ENCODE measurements at regions not wholly inside any gene's neighbourhood (a gene's known extent, or its start where the extent isn't known, plus 50 kb on each side); places are given as distances from the start of the nearest gene placed in this dataset.
"Not testable (repeated sequence)": the region's sequence is repeated elsewhere in the genome, so short reads cannot be mapped to it uniquely, and the experiment has no call there.

- no peak for DNase-seq
Measured at GRCh38 chr20:48058611-48059559, 273.6 kb upstream of the SULF2 start.

GRCh38 chr20:48057739-48058138 is 272.5 kb upstream of the SULF2 start:
- DNase-seq = no peak

- no peak for DNase-seq
Measured at GRCh38 chr20:48057251-48057650, 272.0 kb upstream of the SULF2 start.

GRCh38 chr20:48056218-48056617 is 270.9 kb upstream of the SULF2 start:
- no peak for DNase-seq

GRCh38 chr20:48054051-48054450 is 268.8 kb upstream of the SULF2 start:
- DNase-seq = no peak

- no peak for DNase-seq
Measured at GRCh38 chr20:48052475-48052835, 267.2 kb upstream of the SULF2 start.

- DNase-seq = no peak
Measured at GRCh38 chr20:48051794-48052474, 266.7 kb upstream of the SULF2 start.

- DNase-seq = no peak
Measured at GRCh38 chr20:48049641-48050040, 264.4 kb upstream of the SULF2 start.

GRCh38 chr20:48049171-48049570 is 263.9 kb upstream of the SULF2 start:
- no peak for DNase-seq

GRCh38 chr20:48047447-48047846 is 262.2 kb upstream of the SULF2 start:
- no peak for DNase-seq

- no peak for DNase-seq
Measured at GRCh38 chr20:48042628-48043027, 257.3 kb upstream of the SULF2 start.

- no peak for DNase-seq
Measured at GRCh38 chr20:48041078-48041780, 255.9 kb upstream of the SULF2 start.

- no peak for DNase-seq
Measured at GRCh38 chr20:48040491-48040890, 255.2 kb upstream of the SULF2 start.

GRCh38 chr20:48040051-48040450 is 254.8 kb upstream of the SULF2 start:
- DNase-seq = no peak

- DNase-seq = no peak
Measured at GRCh38 chr20:48039514-48039913, 254.2 kb upstream of the SULF2 start.

GRCh38 chr20:48038713-48039112 is 253.4 kb upstream of the SULF2 start:
- DNase-seq = no peak

GRCh38 chr20:48037798-48038197 is 252.5 kb upstream of the SULF2 start:
- not testable (repeated sequence) for DNase-seq

- no peak for DNase-seq
Measured at GRCh38 chr20:48035961-48036731, 250.9 kb upstream of the SULF2 start.

GRCh38 chr20:48034751-48035150 is 249.5 kb upstream of the SULF2 start:
- DNase-seq = no peak

- not testable (repeated sequence) for DNase-seq
Measured at GRCh38 chr20:48033005-48033404, 247.7 kb upstream of the SULF2 start.

GRCh38 chr20:48031122-48031521 is 245.8 kb upstream of the SULF2 start:
- no peak for DNase-seq

- DNase-seq = no peak
Measured at GRCh38 chr20:48026981-48027592, 241.8 kb upstream of the SULF2 start.

Data from stimulated activated naive CD4-positive, alpha-beta T cell (primary cell).